DOHH2 (cell line): ENCODE measurements at regions not wholly inside any gene's neighbourhood (a gene's known extent, or its start where the extent isn't known, plus 50 kb on each side); places are given as distances from the start of the nearest gene placed in this dataset.

Experiments
- H3F3A ChIP-seq: fragments of 200-600 bp; sonication (generic), shearing (Covaris generic); 2 replicates; pipeline ENCODE4 v1.6.0; 2016; ENCODE audit warnings: antibody characterized with exemption, mild to moderate bottlenecking; ENCODE audit not compliant: control insufficient read depth, insufficient read depth
- H3K27ac ChIP-seq: fragments of 200-600 bp; sonication (generic); 2 replicates; pipeline ENCODE4 v1.5.1; 2014; ENCODE audit warnings: low read depth, mild to moderate bottlenecking, low read length, moderate library complexity
- H3K27me3 ChIP-seq: fragments of 200-600 bp; sonication (generic); 2 replicates; pipeline ENCODE4 v1.6.1; 2014; ENCODE audit warnings: mild to moderate bottlenecking, low read length, mixed read lengths; ENCODE audit not compliant: control insufficient read depth
- H3K36me3 ChIP-seq: fragments of 200-600 bp; sonication (generic); 2 replicates; pipeline ENCODE4 v1.6.1; 2014; ENCODE audit warnings: mild to moderate bottlenecking, low read length, moderate library complexity, mixed read lengths; ENCODE audit not compliant: control insufficient read depth
- H3K4me1 ChIP-seq: fragments of 200-600 bp; sonication (generic); 2 replicates; pipeline ENCODE4 v1.6.1; 2014; ENCODE audit warnings: mild to moderate bottlenecking, low read length, mixed read lengths; ENCODE audit not compliant: control insufficient read depth
- H3K4me2 ChIP-seq: fragments of 200-600 bp; sonication (generic); 2 replicates; pipeline ENCODE4 v1.6.0; 2014; ENCODE audit warnings: mild to moderate bottlenecking, low read length, moderate library complexity
- H3K4me3 ChIP-seq: fragments of 200-600 bp; sonication (generic); 2 replicates; pipeline ENCODE4 v1.5.1; 2014; ENCODE audit warnings: mild to moderate bottlenecking, low read length, mixed read lengths
- H3K79me2 ChIP-seq: fragments of 200-600 bp; sonication (generic); 2 replicates; pipeline ENCODE4 v1.6.1; 2014; ENCODE audit warnings: mild to moderate bottlenecking, low read length, mixed read lengths; ENCODE audit not compliant: control insufficient read depth
- H3K9me2 ChIP-seq: fragments of 200-600 bp; sonication (generic); replicated peaks from 2 replicates; pipeline ENCODE4 v1.6.1; 2014; ENCODE audit warnings: mild to moderate bottlenecking, low read length, mixed read lengths; ENCODE audit not compliant: control insufficient read depth
- H3K9me3 ChIP-seq: fragments of 200-600 bp; sonication (generic); 2 replicates; pipeline ENCODE4 v1.6.1; 2014; ENCODE audit warnings: antibody characterized with exemption, low read length, mixed read lengths; ENCODE audit not compliant: control insufficient read depth, insufficient read depth
- H4K20me1 ChIP-seq: fragments of 200-600 bp; sonication (generic); 2 replicates; pipeline ENCODE4 v1.6.0; 2014; ENCODE audit warnings: low read depth, mild to moderate bottlenecking, antibody characterized with exemption, low read length, moderate library complexity; ENCODE audit not compliant: control insufficient read depth, insufficient read depth
- EZH2phosphoT487 ChIP-seq: fragments of 200-600 bp; sonication (generic); IDR thresholded peaks from 2 replicates; pipeline ENCODE4 v1.6.1; 2017; ENCODE audit warnings: borderline replicate concordance, mild to moderate bottlenecking, antibody characterized with exemption, low read length, moderate library complexity, mixed read lengths
- TF ChIP-seq, protein P1 (sequence below): fragments of 200-600 bp; sonication (generic); IDR thresholded peaks from one replicate; pipeline ENCODE4 v1.5.1; 2014; ENCODE audit warnings: antibody characterized with exemption, mild to moderate bottlenecking, low read depth, low read length; ENCODE audit not compliant: poor library complexity, severe bottlenecking

DNA sequence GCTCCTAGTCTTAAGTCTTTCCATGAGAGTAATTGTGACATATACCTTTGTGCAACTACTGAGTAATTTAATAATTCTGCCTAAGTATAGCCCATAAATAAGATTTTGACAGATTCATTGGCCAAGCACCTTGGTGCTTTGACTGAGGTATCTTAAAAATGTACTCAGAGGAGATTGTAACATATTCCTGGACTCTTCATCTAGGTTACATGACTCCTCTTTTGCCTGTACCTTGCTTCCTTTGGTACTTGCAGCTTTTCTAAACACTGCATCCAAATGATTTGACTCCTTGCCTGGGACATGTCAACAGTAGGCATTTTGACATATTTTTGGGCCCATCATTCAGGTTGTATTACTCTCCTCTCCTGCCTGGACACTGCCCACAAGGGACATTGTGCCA lies 1125.0 kb upstream of the AMELY start:
- no peak overlapping the region for H3K4me3 ChIP-seq
- no peaks in the 10 kb centered on the region for H3K9me3 ChIP-seq
- H3K36me3 ChIP-seq, result no peaks in the 10 kb centered on the region
- TF ChIP-seq EZH2phosphoT487, result no peak
- TF ChIP-seq, protein P1, sequence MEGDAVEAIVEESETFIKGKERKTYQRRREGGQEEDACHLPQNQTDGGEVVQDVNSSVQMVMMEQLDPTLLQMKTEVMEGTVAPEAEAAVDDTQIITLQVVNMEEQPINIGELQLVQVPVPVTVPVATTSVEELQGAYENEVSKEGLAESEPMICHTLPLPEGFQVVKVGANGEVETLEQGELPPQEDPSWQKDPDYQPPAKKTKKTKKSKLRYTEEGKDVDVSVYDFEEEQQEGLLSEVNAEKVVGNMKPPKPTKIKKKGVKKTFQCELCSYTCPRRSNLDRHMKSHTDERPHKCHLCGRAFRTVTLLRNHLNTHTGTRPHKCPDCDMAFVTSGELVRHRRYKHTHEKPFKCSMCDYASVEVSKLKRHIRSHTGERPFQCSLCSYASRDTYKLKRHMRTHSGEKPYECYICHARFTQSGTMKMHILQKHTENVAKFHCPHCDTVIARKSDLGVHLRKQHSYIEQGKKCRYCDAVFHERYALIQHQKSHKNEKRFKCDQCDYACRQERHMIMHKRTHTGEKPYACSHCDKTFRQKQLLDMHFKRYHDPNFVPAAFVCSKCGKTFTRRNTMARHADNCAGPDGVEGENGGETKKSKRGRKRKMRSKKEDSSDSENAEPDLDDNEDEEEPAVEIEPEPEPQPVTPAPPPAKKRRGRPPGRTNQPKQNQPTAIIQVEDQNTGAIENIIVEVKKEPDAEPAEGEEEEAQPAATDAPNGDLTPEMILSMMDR, result no peak
- H3K9me2 ChIP-seq, result no peaks in the 10 kb centered on the region
- H3K79me2 ChIP-seq, result no peaks in the 10 kb centered on the region
- no peak overlapping the region for H3K4me2 ChIP-seq
- H3K27ac ChIP-seq, result no peak overlapping the region
- H3K27me3 ChIP-seq, result no peaks in the 10 kb centered on the region
- no peaks in the 10 kb centered on the region for H3F3A ChIP-seq
- no peaks in the 10 kb centered on the region for H4K20me1 ChIP-seq
- H3K4me1 ChIP-seq, result no peaks in the 10 kb centered on the region

DNA sequence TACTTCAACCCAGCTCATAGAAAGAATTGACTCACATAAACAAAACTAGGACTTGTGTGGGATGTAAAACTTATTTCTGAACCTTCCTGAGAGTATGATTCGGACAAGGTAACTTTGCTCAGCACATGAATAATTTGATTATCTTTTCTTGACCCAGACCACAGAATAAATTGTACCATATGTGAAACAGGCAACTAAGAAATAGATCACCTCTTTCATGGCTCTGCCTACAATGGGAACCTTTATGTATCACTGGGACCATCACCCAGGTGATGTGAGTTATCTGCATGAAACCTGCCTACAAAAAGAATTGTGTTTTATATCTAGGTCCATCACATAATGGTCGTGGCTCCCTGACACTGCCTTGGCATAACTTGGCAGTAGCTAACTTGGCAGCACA lies 1124.1 kb upstream of the AMELY start:
- no peaks in the 10 kb centered on the region for H3F3A ChIP-seq

DNA sequence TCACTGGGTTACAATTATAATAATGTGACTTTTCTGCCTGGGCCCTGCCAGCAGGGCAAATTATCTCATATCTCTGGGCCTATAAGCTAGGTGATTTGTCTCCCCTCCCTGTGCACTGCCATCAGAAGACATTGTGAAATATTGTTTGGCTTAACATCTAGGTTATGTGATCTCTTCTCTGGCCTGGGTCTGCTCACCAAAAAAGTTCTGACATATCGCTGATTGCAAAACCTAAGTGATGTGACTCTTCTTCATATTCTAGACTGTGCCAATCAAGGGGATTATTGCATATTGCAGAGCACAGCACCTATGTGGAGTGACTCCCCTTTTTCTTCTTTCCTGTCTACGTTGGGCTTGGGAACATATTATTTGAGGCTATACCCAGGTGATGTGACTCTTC lies 1123.1 kb upstream of the AMELY start:
- H3K79me2 ChIP-seq, result no peaks in the 10 kb centered on the region
- H3K4me1 ChIP-seq, result no peaks in the 10 kb centered on the region

More for the DNA sequence above, 1124.1 kb upstream of the AMELY start:
- Histone ChIP-seq H3K27ac (no peak overlapping the region), H3K27me3 (no peaks in the 10 kb centered on the region), H3K4me1 (no peaks in the 10 kb centered on the region), H3K36me3 (no peaks in the 10 kb centered on the region), H3K9me2 (no peaks in the 10 kb centered on the region), H3K79me2 (no peaks in the 10 kb centered on the region), H3K4me3 (no peak overlapping the region), H4K20me1 (no peaks in the 10 kb centered on the region), H3K9me3 (no peaks in the 10 kb centered on the region), H3K4me2 (no peak overlapping the region)
- TF ChIP-seq, protein P1, result no peak
- TF ChIP-seq EZH2phosphoT487, result no peak

More for the DNA sequence above, 1123.1 kb upstream of the AMELY start:
- Histone ChIP-seq H3K9me2 (no peaks in the 10 kb centered on the region), H3K4me3 (no peak overlapping the region), H3K27ac (no peak overlapping the region), H3K36me3 (no peaks in the 10 kb centered on the region), H3K27me3 (no peaks in the 10 kb centered on the region), H3F3A (no peaks in the 10 kb centered on the region), H3K9me3 (no peaks in the 10 kb centered on the region), H4K20me1 (no peaks in the 10 kb centered on the region), H3K4me2 (no peak overlapping the region)
- TF ChIP-seq EZH2phosphoT487, result no peak
- TF ChIP-seq, protein P1, result no peak
